H1 (cell line): ENCODE measurements at regions not wholly inside any gene's neighbourhood (a gene's known extent, or its start where the extent isn't known, plus 50 kb on each side); places are given as distances from the start of the nearest gene placed in this dataset.

ENCODE experiments used
- CTCF ChIA-PET: fragments of 300-600 bp; sonication (Branson Sonifier 250); formaldehyde crosslinking; loops from one replicate; lab custom pipeline; 2021; ENCODE audit not compliant: partially characterized antibody; lab: Charles Lee
- POLR2A ChIA-PET: fragments of 300-600 bp; sonication (Branson Sonifier 250); formaldehyde crosslinking; loops from one replicate; lab custom pipeline; 2021; ENCODE audit warnings: inconsistent platforms; ENCODE audit not compliant: partially characterized antibody; lab: Charles Lee
- DNase-seq, 2 experiments: peaks; one replicate each; pipeline versions ENCODE4 v3.0.0 to v3.0.0-alpha.2; 2010 to 2022; ENCODE audit warnings: low spot score in 2 of 2, low read depth in 1 of 2, mixed read lengths in 1 of 2
- FAIRE-seq: peaks from 2 replicates; lab custom pipeline; 2011; peaks lifted over from hg19 to GRCh38; lab: Jason Lieb, UNC
- H2AFZ ChIP-seq: 2 replicates; pipeline ENCODE4 v1.8.1; 2012; ENCODE audit warnings: low read length, inconsistent platforms
- H2AK5ac ChIP-seq: 2 replicates; pipeline ENCODE4 v1.6.1; 2013; ENCODE audit warnings: low read depth, low read length
- H2BK120ac ChIP-seq: replicated peaks from 2 replicates; pipeline ENCODE3; 2013; ENCODE audit warnings: low read depth, low read length, inconsistent platforms
- H2BK12ac ChIP-seq: 2 replicates; pipeline ENCODE4 v1.6.1; 2013; ENCODE audit warnings: low read depth, low read length
- H2BK15ac ChIP-seq: 2 replicates; pipeline ENCODE4 v1.6.1; 2013; ENCODE audit warnings: low read length
- H2BK20ac ChIP-seq: 2 replicates; pipeline ENCODE4 v1.6.1; 2013; ENCODE audit warnings: low read length
- H2BK5ac ChIP-seq: 2 replicates; pipeline ENCODE4 v1.6.1; 2013; ENCODE audit warnings: low read depth, low read length
- H3K14ac ChIP-seq: 2 replicates; pipeline ENCODE4 v1.6.1; 2013; ENCODE audit warnings: inconsistent platforms; ENCODE audit not compliant: insufficient read length
- H3K18ac ChIP-seq: 2 replicates; pipeline ENCODE4 v1.6.1; 2013; ENCODE audit warnings: low read length; ENCODE audit errors: extremely low read depth
- H3K23ac ChIP-seq: 2 replicates; pipeline ENCODE4 v1.6.1; 2013; ENCODE audit warnings: inconsistent platforms; ENCODE audit not compliant: insufficient read length
- H3K23me2 ChIP-seq: 2 replicates; pipeline ENCODE4 v1.6.1; 2013; ENCODE audit warnings: low read depth, low read length
- H3K27ac ChIP-seq: 2 replicates; pipeline ENCODE4 v1.6.1; 2011; ENCODE audit warnings: low read depth, low read length, inconsistent platforms
- H3K27me3 ChIP-seq, 4 experiments: replicated peaks in 1 of 4; 1 replicate in 1 of 4; 2 replicates in 3 of 4; pipeline versions ENCODE4 v1.6.1 to v1.8.1; 2011 to 2013; ENCODE audit warnings: low read length in 3 of 4, mild to moderate bottlenecking in 3 of 4, inconsistent platforms in 2 of 4, mixed read lengths in 2 of 4, moderate library complexity in 1 of 4; ENCODE audit not compliant: control insufficient read depth in 3 of 4, insufficient read depth in 3 of 4; ENCODE audit errors: extremely low read depth in 1 of 4
- H3K36me3 ChIP-seq, 4 experiments: 2 replicates each; pipeline versions ENCODE4 v1.6.1 to v1.8.1; 2011 to 2013; ENCODE audit warnings: mild to moderate bottlenecking in 4 of 4, low read length in 3 of 4, moderate library complexity in 2 of 4, control low read depth in 1 of 4, inconsistent platforms in 1 of 4; ENCODE audit not compliant: insufficient read depth in 4 of 4, control insufficient read depth in 2 of 4
- H3K4ac ChIP-seq: replicated peaks from 2 replicates; pipeline ENCODE3; 2013; ENCODE audit warnings: low read length, low read depth, mixed read lengths, inconsistent platforms; ENCODE audit not compliant: insufficient read length
- H3K4me1 ChIP-seq, 4 experiments: replicated peaks in 1 of 4; 1 replicate in 1 of 4; 2 replicates in 3 of 4; pipeline versions ENCODE4 v1.6.1 to v1.8.1; 2011 to 2013; ENCODE audit warnings: low read length in 3 of 4, inconsistent platforms in 2 of 4, mixed read lengths in 1 of 4; ENCODE audit not compliant: insufficient read depth in 4 of 4, control insufficient read depth in 3 of 4
- H3K4me2 ChIP-seq, 2 experiments: 2 replicates each; pipeline versions ENCODE4 v1.6.1 to v1.8.1; 2011 to 2013; ENCODE audit warnings: low read depth in 2 of 2, low read length in 2 of 2, control low read depth in 1 of 2, inconsistent platforms in 1 of 2, mild to moderate bottlenecking in 1 of 2; ENCODE audit not compliant: insufficient read depth in 1 of 2
- H3K4me3 ChIP-seq, 4 experiments: fragments of 200-600, 300-600 bp in 1 of 4; sonication (generic), shearing (Covaris generic), sonication (Bioruptor Twin) in 1 of 4; 2 replicates each; pipeline versions ENCODE4 v1.5.1 to v1.8.1; 2011 to 2016; ENCODE audit warnings: low read length in 4 of 4, low read depth in 3 of 4, control low read depth in 2 of 4, inconsistent platforms in 2 of 4, mild to moderate bottlenecking in 2 of 4, mixed read lengths in 1 of 4, moderate library complexity in 1 of 4; ENCODE audit not compliant: insufficient read depth in 2 of 4; ENCODE audit errors: extremely low read depth in 1 of 4
- H3K56ac ChIP-seq: replicated peaks from 2 replicates; pipeline ENCODE3; 2013; ENCODE audit warnings: low read depth, mild to moderate bottlenecking, mixed read lengths, low read length, inconsistent platforms; ENCODE audit not compliant: insufficient read length
- H3K79me1 ChIP-seq: 2 replicates; pipeline ENCODE4 v1.6.1; 2013; ENCODE audit warnings: low read depth, low read length, control low read depth
- H3K79me2 ChIP-seq, 2 experiments: 2 replicates each; pipeline versions ENCODE4 v1.6.1 to v1.8.1; 2012 to 2013; ENCODE audit warnings: low read length in 2 of 2, mild to moderate bottlenecking in 2 of 2, inconsistent platforms in 1 of 2; ENCODE audit not compliant: insufficient read depth in 2 of 2, control insufficient read depth in 1 of 2
- H3K9ac ChIP-seq, 4 experiments: replicated peaks in 1 of 4; 1 replicate in 1 of 4; 2 replicates in 3 of 4; pipeline versions ENCODE4 v1.6.1 to v1.8.1; 2011 to 2013; ENCODE audit warnings: low read depth in 3 of 4, low read length in 3 of 4, control low read depth in 2 of 4, mild to moderate bottlenecking in 2 of 4, moderate library complexity in 2 of 4, inconsistent platforms in 1 of 4; ENCODE audit errors: extremely low read depth in 1 of 4
- H3K9me3 ChIP-seq, 2 experiments: 2 replicates each; pipeline versions ENCODE4 v1.6.1 to v1.8.1; 2012 to 2013; ENCODE audit warnings: mild to moderate bottlenecking in 2 of 2, moderate library complexity in 2 of 2, control low read depth in 1 of 2, inconsistent platforms in 1 of 2, low read depth in 1 of 2, low read length in 1 of 2, mixed read lengths in 1 of 2; ENCODE audit not compliant: insufficient read depth in 2 of 2
- H4K20me1 ChIP-seq, 2 experiments: replicated peaks in 1 of 2; 2 replicates each; pipeline versions ENCODE3 to v1.8.1; 2011 to 2013; ENCODE audit warnings: inconsistent platforms in 2 of 2, low read length in 2 of 2, mild to moderate bottlenecking in 1 of 2; ENCODE audit not compliant: insufficient read depth in 2 of 2, control insufficient read depth in 1 of 2
- H4K5ac ChIP-seq: 2 replicates; pipeline ENCODE4 v1.6.1; 2013; ENCODE audit warnings: low read length, low read depth, mixed read lengths, inconsistent platforms; ENCODE audit not compliant: insufficient read length
- H4K8ac ChIP-seq: 2 replicates; pipeline ENCODE4 v1.8.0; 2013; ENCODE audit warnings: mild to moderate bottlenecking, moderate library complexity, low read length, inconsistent platforms; ENCODE audit not compliant: insufficient read depth; ENCODE audit errors: extremely low read depth
- H4K91ac ChIP-seq: replicated peaks from 2 replicates; pipeline ENCODE3; 2013; ENCODE audit warnings: low read length, mixed read lengths, inconsistent platforms; ENCODE audit not compliant: insufficient read length
- BACH1 ChIP-seq: IDR thresholded peaks from 2 replicates; pipeline ENCODE4 v1.6.1; 2012; ENCODE audit warnings: low read length, improper control_type of control experiment
- CEBPB ChIP-seq: IDR thresholded peaks from 2 replicates; pipeline ENCODE4 v1.6.1; 2012; ENCODE audit warnings: low read depth, low read length
- EZH2 ChIP-seq: fragments of 200-600 bp; sonication (generic); IDR thresholded peaks from 2 replicates; pipeline ENCODE4 v1.7.1; 2012; ENCODE audit warnings: low read depth, mild to moderate bottlenecking, moderate library complexity, low read length, inconsistent platforms; ENCODE audit not compliant: severe bottlenecking
- GABPA ChIP-seq: IDR thresholded peaks from 2 replicates; pipeline ENCODE4 v1.6.1; 2011; ENCODE audit warnings: mild to moderate bottlenecking, low read length, moderate library complexity, borderline replicate concordance; ENCODE audit not compliant: insufficient read depth
- KDM4A ChIP-seq: IDR thresholded peaks from one replicate; pipeline ENCODE4 v1.7.1; 2012; ENCODE audit warnings: low read depth, mild to moderate bottlenecking, moderate library complexity, low read length, inconsistent platforms; ENCODE audit not compliant: severe bottlenecking
- NANOG ChIP-seq: IDR thresholded peaks from 2 replicates; pipeline ENCODE4 v1.6.1; 2011; ENCODE audit warnings: low read length, low read depth, mild to moderate bottlenecking, inconsistent platforms; ENCODE audit not compliant: insufficient read depth, poor library complexity, severe bottlenecking
- POLR2A ChIP-seq, 2 experiments: IDR thresholded peaks; 1 replicate in 1 of 2; 2 replicates in 1 of 2; pipeline ENCODE4 v1.6.1; 2011; ENCODE audit warnings: low read depth in 2 of 2, low read length in 2 of 2, mild to moderate bottlenecking in 2 of 2; ENCODE audit errors: control extremely low read depth in 1 of 2
- RFX5 ChIP-seq: IDR thresholded peaks from 2 replicates; pipeline ENCODE4 v1.6.1; 2011; ENCODE audit warnings: low read depth, low read length, improper control_type of control experiment, borderline replicate concordance
- RXRA ChIP-seq: IDR thresholded peaks from 2 replicates; pipeline ENCODE4 v1.6.1; 2011; ENCODE audit warnings: low read depth, mild to moderate bottlenecking, low read length, moderate library complexity; ENCODE audit not compliant: insufficient read depth
- SIX5 ChIP-seq: IDR thresholded peaks from 2 replicates; pipeline ENCODE4 v1.6.1; 2011; ENCODE audit warnings: mild to moderate bottlenecking, low read depth, low read length
- TCF12 ChIP-seq: IDR thresholded peaks from 2 replicates; pipeline ENCODE4 v1.6.1; 2011; ENCODE audit warnings: low read depth, mild to moderate bottlenecking, low read length
- WGBS, 2 experiments: shearing (Covaris generic) in 1 of 2; methylation state at CpG; one replicate each; pipeline versions ENCODE4 v1.1.6 to v1.1.7; 2013 to 2015; ENCODE audit warnings: low lambda C conversion rate in 2 of 2, mixed read lengths in 2 of 2, inconsistent platforms in 1 of 2, low coverage in 1 of 2, missing lambda C conversion rate in 1 of 2; ENCODE audit not compliant: insufficient replicate concordance in 2 of 2, insufficient coverage in 1 of 2, insufficient read length in 1 of 2; ENCODE audit errors: extremely low coverage in 1 of 2, missing lambda C conversion rate in 1 of 2; 5-methylcytosine and 5-hydroxymethylcytosine counted together

GRCh38 chr14:83863042-83863774, 1666.7 kb upstream of the FLRT2 start:
- Histone ChIP-seq H3K9me3 (no peaks in the 10 kb centered on the region), H2BK20ac (no peak overlapping the region), H3K79me1 (no peaks in the 10 kb centered on the region), H3K4me2 (no peak overlapping the region), H3K79me2 (no peaks in the 10 kb centered on the region), H3K23me2 (no peaks in the 10 kb centered on the region), H4K20me1 (no peaks in the 10 kb centered on the region), H3K4me1 (peaks cover 0 to 3% (median 0%) of the 10 kb centered on the region in 4 experiments; a peak in 1 of 7 replicates), H3K9ac (no peak overlapping the region), H2AK5ac (no peak overlapping the region), H3K23ac (no peak overlapping the region), H3K27ac (no peak overlapping the region), H3K14ac (no peak overlapping the region), H2BK15ac (no peak overlapping the region), H4K5ac (no peak overlapping the region), H4K8ac (no peak overlapping the region), H2BK5ac (no peak overlapping the region), H3K56ac (no peak overlapping the region), H2BK120ac (no peak overlapping the region), H3K27me3 (no peaks in the 10 kb centered on the region), H2BK12ac (no peak overlapping the region), H4K91ac (no peak overlapping the region), H3K4ac (no peak overlapping the region), H3K36me3 (no peaks in the 10 kb centered on the region), H3K4me3 (no peak overlapping the region), H3K18ac (no peak overlapping the region), H2AFZ (no peak overlapping the region)
- CTCF ChIA-PET, result no interaction called here
- no peak for DNase-seq
- POLR2A ChIA-PET, result no interaction called here
- no peak for FAIRE-seq
- WGBS, 2 experiments, result 97% methylated on average over 3 of the region's 3 CpGs; no CpG with 5 or more reads in 1 of the 2 experiments
- TF ChIP-seq GABPA (no peak), EZH2 (no peak), NANOG (no peak), TCF12 (no peak), RFX5 (no peak), SIX5 (no peak), CEBPB (no peak), POLR2A (IDR thresholded peaks at IDR 0.05; ENCODE audit: control extremely low read depth in 1 of 2, low read depth in 2 of 2, low read length in 2 of 2) (no peak), BACH1 (no peak), KDM4A (no peak), RXRA (no peak)
